ENCODE measurements at regions not wholly inside any gene's neighbourhood (a gene's known extent, or its start where the extent isn't known, plus 50 kb on each side); places are given as distances from the start of the nearest gene placed in this dataset.

- TF ChIP-seq, protein P1, sequence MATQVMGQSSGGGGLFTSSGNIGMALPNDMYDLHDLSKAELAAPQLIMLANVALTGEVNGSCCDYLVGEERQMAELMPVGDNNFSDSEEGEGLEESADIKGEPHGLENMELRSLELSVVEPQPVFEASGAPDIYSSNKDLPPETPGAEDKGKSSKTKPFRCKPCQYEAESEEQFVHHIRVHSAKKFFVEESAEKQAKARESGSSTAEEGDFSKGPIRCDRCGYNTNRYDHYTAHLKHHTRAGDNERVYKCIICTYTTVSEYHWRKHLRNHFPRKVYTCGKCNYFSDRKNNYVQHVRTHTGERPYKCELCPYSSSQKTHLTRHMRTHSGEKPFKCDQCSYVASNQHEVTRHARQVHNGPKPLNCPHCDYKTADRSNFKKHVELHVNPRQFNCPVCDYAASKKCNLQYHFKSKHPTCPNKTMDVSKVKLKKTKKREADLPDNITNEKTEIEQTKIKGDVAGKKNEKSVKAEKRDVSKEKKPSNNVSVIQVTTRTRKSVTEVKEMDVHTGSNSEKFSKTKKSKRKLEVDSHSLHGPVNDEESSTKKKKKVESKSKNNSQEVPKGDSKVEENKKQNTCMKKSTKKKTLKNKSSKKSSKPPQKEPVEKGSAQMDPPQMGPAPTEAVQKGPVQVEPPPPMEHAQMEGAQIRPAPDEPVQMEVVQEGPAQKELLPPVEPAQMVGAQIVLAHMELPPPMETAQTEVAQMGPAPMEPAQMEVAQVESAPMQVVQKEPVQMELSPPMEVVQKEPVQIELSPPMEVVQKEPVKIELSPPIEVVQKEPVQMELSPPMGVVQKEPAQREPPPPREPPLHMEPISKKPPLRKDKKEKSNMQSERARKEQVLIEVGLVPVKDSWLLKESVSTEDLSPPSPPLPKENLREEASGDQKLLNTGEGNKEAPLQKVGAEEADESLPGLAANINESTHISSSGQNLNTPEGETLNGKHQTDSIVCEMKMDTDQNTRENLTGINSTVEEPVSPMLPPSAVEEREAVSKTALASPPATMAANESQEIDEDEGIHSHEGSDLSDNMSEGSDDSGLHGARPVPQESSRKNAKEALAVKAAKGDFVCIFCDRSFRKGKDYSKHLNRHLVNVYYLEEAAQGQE (IDR thresholded peaks at IDR 0.05) = no peak
- TF ChIP-seq GABPA (IDR thresholded peaks at IDR 0.05 in 1 of 2, conservative IDR thresholded peaks at IDR 0.05 in 1 of 2) = no peak
- TF ChIP-seq EGR1 (IDR thresholded peaks at IDR 0.05; ENCODE audit: low read depth in 2 of 2) = no peak
- TF ChIP-seq RAD21 (IDR thresholded peaks at IDR 0.05) = no peak
- Histone ChIP-seq H3K9me3 (ENCODE audit: control insufficient read depth in 4 of 4, low read length in 3 of 4) (no peaks in the 10 kb centered on the region), H3K27me3 (ENCODE audit: control insufficient read depth in 4 of 4, insufficient read depth in 4 of 4, low read length in 3 of 4) (peaks cover 0 to 18% (median 0%) of the 10 kb centered on the region in 4 donors), H3K9ac (ENCODE audit: low read depth in 1 of 2, low read length in 2 of 2) (no peak overlapping the region), H3K27ac (ENCODE audit: low read depth in 1 of 2, low read length in 2 of 2) (no peak overlapping the region), H3K4me3 (ENCODE audit: low read depth in 1 of 3, low read length in 3 of 3) (no peak overlapping the region), H3K36me3 (ENCODE audit: control insufficient read depth in 4 of 4, insufficient read depth in 3 of 4, low read depth in 1 of 4, low read length in 3 of 4) (no peaks in the 10 kb centered on the region), H3K4me1 (ENCODE audit: control insufficient read depth in 4 of 4, insufficient read depth in 4 of 4, low read length in 3 of 4) (peaks cover 1 to 11% (median 10%) of the 10 kb centered on the region in 4 donors)
- 26% methylated on average over 1 of the region's 1 CpG for WGBS
- DNase-seq (ENCODE audit: low spot score) = no peak
These were observed 376.4 kb upstream of the TNC start for GRCh38 chr9:115494393-115494792.

- H3K4me1 ChIP-seq (ENCODE audit: control insufficient read depth in 4 of 4, insufficient read depth in 4 of 4, low read length in 3 of 4) = peaks cover 1 to 11% (median 10%) of the 10 kb centered on the region in 4 donors
- H3K4me3 ChIP-seq (ENCODE audit: low read depth in 1 of 3, low read length in 3 of 3) = no peak overlapping the region
- no peak overlapping the region for H3K9ac ChIP-seq (ENCODE audit: low read depth in 1 of 2, low read length in 2 of 2)
- H3K27me3 ChIP-seq (ENCODE audit: control insufficient read depth in 4 of 4, insufficient read depth in 4 of 4, low read length in 3 of 4) = peaks cover 0 to 22% (median 0%) of the 10 kb centered on the region in 4 donors
- H3K36me3 ChIP-seq (ENCODE audit: control insufficient read depth in 4 of 4, insufficient read depth in 3 of 4, low read depth in 1 of 4, low read length in 3 of 4) = no peaks in the 10 kb centered on the region
- no peak for DNase-seq (ENCODE audit: low spot score)
- H3K27ac ChIP-seq (ENCODE audit: low read depth in 1 of 2, low read length in 2 of 2) = no peak overlapping the region
- 10% methylated on average over 6 of the region's 6 CpGs for WGBS
- TF ChIP-seq YY1 (IDR thresholded peaks at IDR 0.05) = peak; percentile 82
- peak in 1 of 2 donors; percentile 85 for TF ChIP-seq EGR1 (IDR thresholded peaks at IDR 0.05; ENCODE audit: low read depth in 2 of 2)
- TF ChIP-seq FOXA2 (IDR thresholded peaks at IDR 0.05) = peak; percentile 100
- TF ChIP-seq, protein P1 (IDR thresholded peaks at IDR 0.05) = peak; percentile 37
- no peak for TF ChIP-seq NR2F2 (IDR thresholded peaks at IDR 0.05)
- TF ChIP-seq HNF4A (conservative IDR thresholded peaks at IDR 0.05) = peak; percentile 64 to 91
- peak; percentile 51 for TF ChIP-seq SP1 (IDR thresholded peaks at IDR 0.05)
- TF ChIP-seq HNF4G (IDR thresholded peaks at IDR 0.05) = no peak
- TF ChIP-seq GABPA (IDR thresholded peaks at IDR 0.05 in 1 of 2, conservative IDR thresholded peaks at IDR 0.05 in 1 of 2) = peak in 1 of 2 donors; percentile 30
- no peak for TF ChIP-seq TAF1 (conservative IDR thresholded peaks at IDR 0.05)
- TF ChIP-seq RXRA (IDR thresholded peaks at IDR 0.05) = peak; percentile 60 to 93
- no peak for TF ChIP-seq CTCF (IDR thresholded peaks at IDR 0.05; ENCODE audit: low read depth, low read length, missing input control)
- peak; percentile 6 to 54 for TF ChIP-seq RAD21 (IDR thresholded peaks at IDR 0.05)
- TF ChIP-seq JUND (IDR thresholded peaks at IDR 0.05) = peak in 1 of 2 donors; percentile 91
- TF ChIP-seq FOXA1 (IDR thresholded peaks at IDR 0.05) = peak; percentile 99
- TF ChIP-seq MAX (IDR thresholded peaks at IDR 0.05) = peak; percentile 91
- TF ChIP-seq, protein P2, sequence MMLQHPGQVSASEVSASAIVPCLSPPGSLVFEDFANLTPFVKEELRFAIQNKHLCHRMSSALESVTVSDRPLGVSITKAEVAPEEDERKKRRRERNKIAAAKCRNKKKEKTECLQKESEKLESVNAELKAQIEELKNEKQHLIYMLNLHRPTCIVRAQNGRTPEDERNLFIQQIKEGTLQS (IDR thresholded peaks at IDR 0.05) = no peak
- TF ChIP-seq, protein P3, sequence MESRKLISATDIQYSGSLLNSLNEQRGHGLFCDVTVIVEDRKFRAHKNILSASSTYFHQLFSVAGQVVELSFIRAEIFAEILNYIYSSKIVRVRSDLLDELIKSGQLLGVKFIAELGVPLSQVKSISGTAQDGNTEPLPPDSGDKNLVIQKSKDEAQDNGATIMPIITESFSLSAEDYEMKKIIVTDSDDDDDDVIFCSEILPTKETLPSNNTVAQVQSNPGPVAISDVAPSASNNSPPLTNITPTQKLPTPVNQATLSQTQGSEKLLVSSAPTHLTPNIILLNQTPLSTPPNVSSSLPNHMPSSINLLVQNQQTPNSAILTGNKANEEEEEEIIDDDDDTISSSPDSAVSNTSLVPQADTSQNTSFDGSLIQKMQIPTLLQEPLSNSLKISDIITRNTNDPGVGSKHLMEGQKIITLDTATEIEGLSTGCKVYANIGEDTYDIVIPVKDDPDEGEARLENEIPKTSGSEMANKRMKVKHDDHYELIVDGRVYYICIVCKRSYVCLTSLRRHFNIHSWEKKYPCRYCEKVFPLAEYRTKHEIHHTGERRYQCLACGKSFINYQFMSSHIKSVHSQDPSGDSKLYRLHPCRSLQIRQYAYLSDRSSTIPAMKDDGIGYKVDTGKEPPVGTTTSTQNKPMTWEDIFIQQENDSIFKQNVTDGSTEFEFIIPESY (IDR thresholded peaks at IDR 0.05) = peak; percentile 86
- no peaks in the 10 kb centered on the region for H3K9me3 ChIP-seq (ENCODE audit: control insufficient read depth in 4 of 4, low read length in 3 of 4)
These were observed 377.2 kb upstream of the TNC start for GRCh38 chr9:115495052-115495635.

All from liver (tissue), 8 donors.